ENCODE measurements at regions not wholly inside any gene's neighbourhood (a gene's known extent, or its start where the extent isn't known, plus 50 kb on each side); places are given as distances from the start of the nearest gene placed in this dataset.

GRCh38 chr3:162295323-162295983 is 798.8 kb downstream of the OTOL1 start:
- H2BK12ac ChIP-seq (ENCODE audit: insufficient read length, low read depth, low read length) = no peak overlapping the region
- H3K9me3 ChIP-seq (ENCODE audit: control insufficient read depth, low read depth, low read length) = no peaks in the 10 kb centered on the region
- no peak overlapping the region for H4K5ac ChIP-seq (ENCODE audit: insufficient read length, low read depth, low read length)
- H3K23ac ChIP-seq (ENCODE audit: insufficient read length, low read depth, low read length) = no peak overlapping the region
- H2BK120ac ChIP-seq (ENCODE audit: low read depth, low read length, poor library complexity, severe bottlenecking) = no peak overlapping the region
- H3K4ac ChIP-seq (ENCODE audit: low read depth, low read length) = no peak overlapping the region
- no peak overlapping the region for H3K4me2 ChIP-seq (ENCODE audit: insufficient read depth, insufficient read length, low read length)
- H3K36me3 Mint-ChIP-seq (ENCODE audit: insufficient read depth in 1 of 3, low read depth in 3 of 3) = peaks cover 0 to 1% (median 0%) of the 10 kb centered on the region in 3 experiments; a peak in 1 of 7 replicates
- no peak overlapping the region for H2BK20ac ChIP-seq (ENCODE audit: low read depth, low read length, poor library complexity, severe bottlenecking)
- H3K9ac ChIP-seq (ENCODE audit: extremely low read depth, insufficient read length, low read length) = no peak overlapping the region
- no peak overlapping the region for H3K56ac ChIP-seq (ENCODE audit: insufficient read length, low read depth, low read length)
- no peaks in the 10 kb centered on the region for H3K79me1 ChIP-seq (ENCODE audit: insufficient read depth, low read depth, low read length, poor library complexity, severe bottlenecking)
- no peak overlapping the region for H2AFZ ChIP-seq (ENCODE audit: low read length)
- H3K18ac ChIP-seq (ENCODE audit: insufficient read length, low read depth, low read length) = no peak overlapping the region
- no peaks in the 10 kb centered on the region for H4K20me1 ChIP-seq (ENCODE audit: control insufficient read depth, insufficient read depth, insufficient read length)
- H3K4me1 ChIP-seq (ENCODE audit: insufficient read depth, low read length) = no peaks in the 10 kb centered on the region
- no peaks in the 10 kb centered on the region for H3K79me2 ChIP-seq (ENCODE audit: insufficient read depth, low read length)
- H3K4me3 Mint-ChIP-seq = no peak overlapping the region
- no peak overlapping the region for H4K91ac ChIP-seq (ENCODE audit: insufficient read length, low read depth, low read length)
- TF ChIP-seq CTCF (conservative IDR thresholded peaks at IDR 0.05) = no peak
- H3K9me3 Mint-ChIP-seq = peaks cover 0 to 3% of the 10 kb centered on the region in 2 experiments; a peak in 3 of 5 replicates
- H2BK5ac ChIP-seq (ENCODE audit: insufficient read length, low read length) = no peak overlapping the region
- H3T11ph ChIP-seq (ENCODE audit: low read length) = no peak overlapping the region
- no peak overlapping the region for H3K14ac ChIP-seq (ENCODE audit: insufficient read depth, low read length)
- H3K27ac Mint-ChIP-seq = no peak overlapping the region
- no peak overlapping the region for H3K27ac ChIP-seq (ENCODE audit: insufficient read length, low read depth, low read length)
- H4K8ac ChIP-seq (replicated peaks; ENCODE audit: insufficient read length, low read depth, low read length) = no peak overlapping the region
- no CpG with 5 or more reads among the region's 6 CpGs for WGBS (ENCODE audit: extremely low coverage, insufficient read length, low lambda C conversion rate)
- no peak overlapping the region for H2AK5ac ChIP-seq (ENCODE audit: insufficient read length, low read length)
- no peaks in the 10 kb centered on the region for H3K23me2 ChIP-seq (ENCODE audit: insufficient read length, low read depth, low read length, poor library complexity, severe bottlenecking)
- no peak for DNase-seq
- H3K27me3 Mint-ChIP-seq (ENCODE audit: low read depth) = no peaks in the 10 kb centered on the region
- H3K27me3 ChIP-seq (ENCODE audit: insufficient read depth, low read length) = no peaks in the 10 kb centered on the region
- H3K4me1 Mint-ChIP-seq = peaks cover 0 to 9% of the 10 kb centered on the region in 2 experiments; a peak in 2 of 4 replicates
- H2BK15ac ChIP-seq (ENCODE audit: low read depth, low read length) = no peak overlapping the region

Measured in H9 (cell line).